NCI-H2107 treated with DMSO at 0.1 percent for 48 hours (cell line): ENCODE measurements at regions not wholly inside any gene's neighbourhood (a gene's known extent, or its start where the extent isn't known, plus 50 kb on each side); places are given as distances from the start of the nearest gene placed in this dataset.
"Not testable (repeated sequence)": the region's sequence is repeated elsewhere in the genome, so short reads cannot be mapped to it uniquely, and the experiment has no call there.

ENCODE experiments used
- DNase-seq: peaks from one replicate; lab custom pipeline; 2025; ENCODE audit not compliant: unreplicated experiment; lab: John Stamatoyannopoulos, UW

GRCh38 chr3:6354653-6355052 is 506.3 kb upstream of the GRM7 start:
- DNase-seq, result no peak

GRCh38 chr3:6362406-6362805 is 498.5 kb upstream of the GRM7 start:
- DNase-seq, result no peak

GRCh38 chr3:6367171-6367570 is 493.7 kb upstream of the GRM7 start:
- DNase-seq, result no peak

- DNase-seq, result no peak
Observed at GRCh38 chr3:6392123-6392522, 468.8 kb upstream of the GRM7 start.

GRCh38 chr3:6394944-6395343 is 466.0 kb upstream of the GRM7 start:
- DNase-seq, result no peak

GRCh38 chr3:6396631-6397030 is 464.3 kb upstream of the GRM7 start:
- DNase-seq, result no peak

- not testable (repeated sequence) for DNase-seq
Observed at GRCh38 chr3:6402666-6403065, 458.2 kb upstream of the GRM7 start.

- DNase-seq, result not testable (repeated sequence)
Observed at GRCh38 chr3:6406923-6407322, 454.0 kb upstream of the GRM7 start.

GRCh38 chr3:6416049-6416661 is 444.8 kb upstream of the GRM7 start:
- no peak for DNase-seq

- DNase-seq, result no peak
Observed at GRCh38 chr3:6417174-6417573, 443.7 kb upstream of the GRM7 start.

GRCh38 chr3:6418485-6418884 is 442.4 kb upstream of the GRM7 start:
- no peak for DNase-seq

GRCh38 chr3:6421666-6422445 is 439.1 kb upstream of the GRM7 start:
- DNase-seq, result no peak

GRCh38 chr3:6425289-6425820 is 435.6 kb upstream of the GRM7 start:
- DNase-seq, result no peak

GRCh38 chr3:6428276-6428675 is 432.6 kb upstream of the GRM7 start:
- not testable (repeated sequence) for DNase-seq

- no peak for DNase-seq
Observed at GRCh38 chr3:6435951-6436350, 425.0 kb upstream of the GRM7 start.

- DNase-seq, result no peak
Observed at GRCh38 chr3:6437631-6438030, 423.3 kb upstream of the GRM7 start.

- no peak for DNase-seq
Observed at GRCh38 chr3:6438031-6438430, 422.9 kb upstream of the GRM7 start.

GRCh38 chr3:6439226-6439625 is 421.7 kb upstream of the GRM7 start:
- DNase-seq, result no peak

GRCh38 chr3:6439824-6440223 is 421.1 kb upstream of the GRM7 start:
- DNase-seq, result no peak

- no peak for DNase-seq
Observed at GRCh38 chr3:6444888-6445658, 415.8 kb upstream of the GRM7 start.

GRCh38 chr3:6447166-6447801 is 413.6 kb upstream of the GRM7 start:
- DNase-seq, result no peak
